ENCODE measurements at regions not wholly inside any gene's neighbourhood (a gene's known extent, or its start where the extent isn't known, plus 50 kb on each side); places are given as distances from the start of the nearest gene placed in this dataset.

DNA sequence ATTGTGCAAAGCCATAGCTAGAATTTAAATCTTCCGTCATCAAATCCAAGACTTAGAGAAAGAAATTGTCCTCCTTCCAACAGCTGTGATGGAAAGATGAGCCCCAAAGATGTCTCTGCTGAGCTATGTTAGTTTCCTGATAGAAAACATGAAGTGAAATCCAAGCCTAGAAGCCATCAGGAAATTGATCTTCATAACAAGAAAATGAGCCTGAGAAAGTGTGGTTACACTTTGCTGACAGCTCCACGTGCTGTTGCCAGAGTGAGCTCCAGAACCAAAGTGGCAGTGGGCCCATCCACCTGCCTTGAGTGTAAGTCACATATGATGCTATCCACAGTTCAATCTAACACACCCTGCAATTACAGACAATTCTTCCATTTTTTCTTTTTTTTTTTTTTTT, 58.0 kb upstream of the UBASH3B start:
- CTCF ChIA-PET: interaction anchor here (1.0 to 4.2 kb wide), 7 partner anchors 11 to 191 kb away, joined by 3 to 20 read pairs (median 4); no protein-coding TSS in a partner anchor
- no peak for DNase-seq
- H3K27me3 Mint-ChIP-seq: peaks cover 10% of the 10 kb centered on the region
- POLR2A ChIA-PET: no interaction called here
- no peak overlapping the region for H3K4me3 Mint-ChIP-seq
- intact Hi-C loops (cut with micrococcal nuclease): no loop called here
- H3K27ac Mint-ChIP-seq: no peak overlapping the region
- H3K9me3 Mint-ChIP-seq: no peaks in the 10 kb centered on the region
- ATAC-seq: no peak
- no peaks in the 10 kb centered on the region for H3K4me1 Mint-ChIP-seq (ENCODE audit: low read depth)
- TF ChIP-seq, protein P1, sequence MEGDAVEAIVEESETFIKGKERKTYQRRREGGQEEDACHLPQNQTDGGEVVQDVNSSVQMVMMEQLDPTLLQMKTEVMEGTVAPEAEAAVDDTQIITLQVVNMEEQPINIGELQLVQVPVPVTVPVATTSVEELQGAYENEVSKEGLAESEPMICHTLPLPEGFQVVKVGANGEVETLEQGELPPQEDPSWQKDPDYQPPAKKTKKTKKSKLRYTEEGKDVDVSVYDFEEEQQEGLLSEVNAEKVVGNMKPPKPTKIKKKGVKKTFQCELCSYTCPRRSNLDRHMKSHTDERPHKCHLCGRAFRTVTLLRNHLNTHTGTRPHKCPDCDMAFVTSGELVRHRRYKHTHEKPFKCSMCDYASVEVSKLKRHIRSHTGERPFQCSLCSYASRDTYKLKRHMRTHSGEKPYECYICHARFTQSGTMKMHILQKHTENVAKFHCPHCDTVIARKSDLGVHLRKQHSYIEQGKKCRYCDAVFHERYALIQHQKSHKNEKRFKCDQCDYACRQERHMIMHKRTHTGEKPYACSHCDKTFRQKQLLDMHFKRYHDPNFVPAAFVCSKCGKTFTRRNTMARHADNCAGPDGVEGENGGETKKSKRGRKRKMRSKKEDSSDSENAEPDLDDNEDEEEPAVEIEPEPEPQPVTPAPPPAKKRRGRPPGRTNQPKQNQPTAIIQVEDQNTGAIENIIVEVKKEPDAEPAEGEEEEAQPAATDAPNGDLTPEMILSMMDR (IDR thresholded peaks at IDR 0.05): no peak
- no peaks in the 10 kb centered on the region for H3K36me3 Mint-ChIP-seq (ENCODE audit: low read depth)

- no peak overlapping the region for H3K4me3 Mint-ChIP-seq
- CTCF ChIA-PET: interaction anchor here (1.5 to 4.2 kb wide), 2 partner anchors 14 to 15 kb away, joined by 5 to 20 read pairs; no protein-coding TSS in a partner anchor
- ATAC-seq (no peak), DNase-seq (no peak)
- TF ChIP-seq, protein P1 (IDR thresholded peaks at IDR 0.05): no peak
- H3K36me3 Mint-ChIP-seq (ENCODE audit: low read depth): no peaks in the 10 kb centered on the region
- H3K27me3 Mint-ChIP-seq: peaks cover 8% of the 10 kb centered on the region
- H3K4me1 Mint-ChIP-seq (ENCODE audit: low read depth): no peaks in the 10 kb centered on the region
- intact Hi-C loops (cut with micrococcal nuclease): no loop called here
- no peak overlapping the region for H3K27ac Mint-ChIP-seq
- POLR2A ChIA-PET: no interaction called here
- no peaks in the 10 kb centered on the region for H3K9me3 Mint-ChIP-seq
These were observed 60.4 kb upstream of the UBASH3B start for GRCh38 chr11:122594986-122595645.

DNA sequence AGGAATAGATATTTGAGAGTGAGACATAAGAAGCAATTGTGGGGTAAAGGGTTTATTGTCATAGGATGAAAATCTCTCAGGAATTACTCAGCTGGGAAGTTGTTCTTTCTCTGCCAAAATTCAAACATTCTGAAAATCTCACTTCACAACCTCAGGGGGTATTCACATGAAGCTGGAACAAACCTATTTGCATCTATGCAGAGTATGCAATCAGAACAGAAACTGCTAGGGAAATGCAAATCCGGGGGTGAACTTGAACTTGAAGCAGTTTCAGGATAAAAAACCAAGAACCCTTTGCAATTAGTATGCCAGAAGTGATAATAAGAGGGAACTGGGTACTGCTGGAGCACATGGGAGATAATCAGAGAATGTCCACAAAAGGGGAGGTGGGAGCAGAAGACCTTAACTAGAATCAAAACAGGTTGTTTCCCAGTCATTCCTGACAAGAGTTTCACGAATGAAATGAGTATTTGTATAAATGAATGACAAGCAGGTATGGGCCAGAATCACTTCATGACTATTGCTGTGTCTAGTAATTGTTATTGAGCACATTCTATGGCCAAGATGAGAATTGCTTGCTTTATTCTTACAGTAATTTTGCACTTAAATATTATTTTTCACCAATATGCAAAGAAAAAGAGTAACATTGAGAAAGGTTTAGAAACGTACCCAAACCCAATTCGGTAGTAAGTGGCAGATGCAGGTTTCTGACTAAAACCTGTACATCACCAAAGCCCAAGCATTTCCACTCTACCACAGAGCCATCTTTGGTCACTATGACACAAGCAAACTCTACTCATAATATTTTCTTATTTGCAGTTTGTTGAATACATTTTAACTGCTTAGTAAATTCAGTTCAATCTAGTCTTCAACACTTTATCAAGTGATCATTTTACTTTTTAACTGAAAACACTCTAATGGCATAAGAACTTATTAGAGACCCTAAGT, 61.8 kb upstream of the UBASH3B start:
- CTCF ChIA-PET: interaction anchor here (1.5 kb wide), 1 partner anchor 13 kb away, joined by 5 read pairs; no protein-coding TSS in a partner anchor

GRCh38 chr11:122592641-122593040, 62.9 kb upstream of the UBASH3B start:
- Mint-ChIP-seq H3K9me3 (peaks cover 2% of the 10 kb centered on the region), H3K27me3 (peaks cover 9% of the 10 kb centered on the region), H3K27ac (no peak overlapping the region), H3K36me3 (ENCODE audit: low read depth) (no peaks in the 10 kb centered on the region), H3K4me1 (ENCODE audit: low read depth) (no peaks in the 10 kb centered on the region), H3K4me3 (no peak overlapping the region)
- ATAC-seq: no peak
- CTCF ChIA-PET: interaction anchor here (2.6 kb wide), 1 partner anchor 12 kb away, joined by 8 read pairs; no protein-coding TSS in a partner anchor
- DNase-seq: no peak
- POLR2A ChIA-PET: no interaction called here
- TF ChIP-seq, protein P1 (IDR thresholded peaks at IDR 0.05): no peak
- intact Hi-C loops (cut with micrococcal nuclease): no loop called here

More for the DNA sequence above, 61.8 kb upstream of the UBASH3B start:
- Mint-ChIP-seq H3K27ac (no peak overlapping the region), H3K36me3 (ENCODE audit: low read depth) (no peaks in the 10 kb centered on the region), H3K4me3 (no peak overlapping the region), H3K27me3 (peaks cover 7% of the 10 kb centered on the region), H3K9me3 (no peaks in the 10 kb centered on the region), H3K4me1 (ENCODE audit: low read depth) (no peaks in the 10 kb centered on the region)
- intact Hi-C loops (cut with micrococcal nuclease): no loop called here
- TF ChIP-seq, protein P1 (IDR thresholded peaks at IDR 0.05): no peak
- POLR2A ChIA-PET: no interaction called here
- ATAC-seq: no peak
- no peak for DNase-seq

All from activated CD8-positive, alpha-beta T cell treated with anti-CD3 and anti-CD28 coated beads for 36 hours (primary cell).